Sigmoid colon (tissue), 6 donors: ENCODE measurements at regions not wholly inside any gene's neighbourhood (a gene's known extent, or its start where the extent isn't known, plus 50 kb on each side); places are given as distances from the start of the nearest gene placed in this dataset.

Experiments used
- DNase-seq: peaks from one replicate; pipeline ENCODE4 v3.0.0-alpha.2; 2019
- H3K27ac ChIP-seq, 4 donors: fragments of 200-600 bp; sonication (generic); one replicate each; pipeline ENCODE4 v1.5.1; 2016 to 2019; ENCODE audit warnings: mild to moderate bottlenecking in 1 of 4
- H3K27me3 ChIP-seq, 3 donors: fragments of 200-600 bp; sonication (generic); one replicate each; pipeline ENCODE4 v1.5.1; 2019; ENCODE audit warnings: mild to moderate bottlenecking in 1 of 3
- H3K36me3 ChIP-seq, 4 donors: fragments of 200-600 bp; sonication (generic); one replicate each; pipeline ENCODE4 v1.5.1; 2016 to 2019
- H3K4me1 ChIP-seq, 4 donors: fragments of 200-600 bp; sonication (generic); one replicate each; pipeline ENCODE4 v1.5.1; 2017 to 2019
- H3K4me3 ChIP-seq, 4 donors: fragments of 200-600 bp; sonication (generic); one replicate each; pipeline ENCODE4 v1.5.1; 2017 to 2019; ENCODE audit warnings: mild to moderate bottlenecking in 2 of 4, moderate library complexity in 1 of 4
- H3K9me3 ChIP-seq, 4 donors: fragments of 200-600 bp in 3 of 4; sonication (generic) in 3 of 4; one replicate each; pipeline versions ENCODE4 v1.5.1 to v1.6.1; 2013 to 2019
- EP300 ChIP-seq, 4 donors: sonication (generic); formaldehyde crosslinking; IDR thresholded peaks; one replicate each; pipeline ENCODE4 v1.6.1; 2017; ENCODE audit warnings: antibody characterized with exemption in 4 of 4
- POLR2A ChIP-seq, 2 donors: fragments of 450-650 bp; IDR thresholded peaks; one replicate each; pipeline ENCODE4 v1.6.1; 2016; ENCODE audit warnings: antibody characterized with exemption in 2 of 2, mild to moderate bottlenecking in 2 of 2, moderate library complexity in 2 of 2
- POLR2AphosphoS5 ChIP-seq, 4 donors: sonication (generic); formaldehyde crosslinking; IDR thresholded peaks; one replicate each; pipeline ENCODE4 v1.6.1; 2017; ENCODE audit warnings: antibody characterized with exemption in 4 of 4
- WGBS, 2 donors: extraction: QIAGEN DNeasy Blood & Tissue Kit; methylation state at CpG; one replicate each; pipeline ENCODE4 v1.1.7; 2013; 5-methylcytosine and 5-hydroxymethylcytosine counted together
- intact Hi-C: fragments of 100-400 bp; cut with DNase I; formaldehyde crosslinking; loops from one replicate; pipeline ENCODE4 v1.15.1; 2023
- TF ChIP-seq, protein P1 (sequence below), 4 experiments: fragments of 450-650 bp in 3 of 4; fragments of 200-600 bp in 1 of 4; IDR thresholded peaks; one replicate each; pipeline ENCODE4 v1.5.1; 2016 to 2019; ENCODE audit warnings: antibody characterized with exemption in 4 of 4, mild to moderate bottlenecking in 3 of 4, moderate library complexity in 2 of 4
- donor health status: healthy with polysubstance abuse.
- donor health status: healthy.

DNA sequence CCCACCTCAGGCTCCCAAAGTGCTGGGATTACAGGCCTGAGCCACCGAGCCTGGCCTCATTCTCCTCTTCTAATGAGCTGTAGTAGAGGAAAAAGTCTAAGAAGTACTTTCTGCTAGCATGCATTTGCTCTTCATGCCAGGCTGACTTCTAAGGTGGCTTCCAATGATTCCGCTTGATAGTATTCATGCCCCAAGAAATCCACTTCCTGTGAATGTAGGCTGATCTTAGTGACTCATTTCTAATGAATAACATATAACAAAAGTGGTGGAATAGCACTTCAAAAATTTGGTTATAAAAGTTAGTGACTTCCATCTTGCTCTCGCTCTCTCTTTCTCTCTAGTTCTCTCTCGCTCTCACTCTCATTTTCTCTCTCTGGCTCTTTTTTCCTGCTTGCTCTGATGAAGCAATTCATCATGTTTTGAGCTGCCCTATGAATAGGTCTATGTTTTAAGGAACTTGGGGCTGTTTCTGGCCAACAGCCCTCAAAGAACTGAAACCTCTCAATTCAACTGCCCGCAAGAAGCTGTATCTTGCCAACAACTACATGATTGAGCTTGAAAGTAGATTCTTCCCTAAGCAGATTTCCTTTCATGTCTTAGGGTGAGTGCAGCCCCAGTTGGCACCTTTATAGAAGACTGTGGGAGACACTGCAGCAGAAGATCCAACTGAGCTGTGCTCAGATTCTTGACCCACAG is 282.9 kb downstream of the RMST start:
- H3K4me3 ChIP-seq, result no peak overlapping the region
- intact Hi-C loops, result no loop called here
- H3K4me1 ChIP-seq, result peaks cover 0 to 11% (median 7%) of the 10 kb centered on the region in 4 donors
- no peak for DNase-seq
- H3K27me3 ChIP-seq, result no peaks in the 10 kb centered on the region
- peaks cover 0 to 1% (median 0%) of the 10 kb centered on the region in 4 donors for H3K9me3 ChIP-seq
- no peaks in the 10 kb centered on the region for H3K36me3 ChIP-seq
- H3K27ac ChIP-seq, result no peak overlapping the region
- WGBS, 2 donors, result 87 to 93% methylated on average over 5 of the region's 5 CpGs
- TF ChIP-seq POLR2AphosphoS5 (IDR thresholded peaks at IDR 0.05), result no peak
- TF ChIP-seq, protein P1, sequence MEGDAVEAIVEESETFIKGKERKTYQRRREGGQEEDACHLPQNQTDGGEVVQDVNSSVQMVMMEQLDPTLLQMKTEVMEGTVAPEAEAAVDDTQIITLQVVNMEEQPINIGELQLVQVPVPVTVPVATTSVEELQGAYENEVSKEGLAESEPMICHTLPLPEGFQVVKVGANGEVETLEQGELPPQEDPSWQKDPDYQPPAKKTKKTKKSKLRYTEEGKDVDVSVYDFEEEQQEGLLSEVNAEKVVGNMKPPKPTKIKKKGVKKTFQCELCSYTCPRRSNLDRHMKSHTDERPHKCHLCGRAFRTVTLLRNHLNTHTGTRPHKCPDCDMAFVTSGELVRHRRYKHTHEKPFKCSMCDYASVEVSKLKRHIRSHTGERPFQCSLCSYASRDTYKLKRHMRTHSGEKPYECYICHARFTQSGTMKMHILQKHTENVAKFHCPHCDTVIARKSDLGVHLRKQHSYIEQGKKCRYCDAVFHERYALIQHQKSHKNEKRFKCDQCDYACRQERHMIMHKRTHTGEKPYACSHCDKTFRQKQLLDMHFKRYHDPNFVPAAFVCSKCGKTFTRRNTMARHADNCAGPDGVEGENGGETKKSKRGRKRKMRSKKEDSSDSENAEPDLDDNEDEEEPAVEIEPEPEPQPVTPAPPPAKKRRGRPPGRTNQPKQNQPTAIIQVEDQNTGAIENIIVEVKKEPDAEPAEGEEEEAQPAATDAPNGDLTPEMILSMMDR (IDR thresholded peaks at IDR 0.05), result no peak
- TF ChIP-seq POLR2A (IDR thresholded peaks at IDR 0.05), result no peak
- TF ChIP-seq EP300 (IDR thresholded peaks at IDR 0.05), result no peak

DNA sequence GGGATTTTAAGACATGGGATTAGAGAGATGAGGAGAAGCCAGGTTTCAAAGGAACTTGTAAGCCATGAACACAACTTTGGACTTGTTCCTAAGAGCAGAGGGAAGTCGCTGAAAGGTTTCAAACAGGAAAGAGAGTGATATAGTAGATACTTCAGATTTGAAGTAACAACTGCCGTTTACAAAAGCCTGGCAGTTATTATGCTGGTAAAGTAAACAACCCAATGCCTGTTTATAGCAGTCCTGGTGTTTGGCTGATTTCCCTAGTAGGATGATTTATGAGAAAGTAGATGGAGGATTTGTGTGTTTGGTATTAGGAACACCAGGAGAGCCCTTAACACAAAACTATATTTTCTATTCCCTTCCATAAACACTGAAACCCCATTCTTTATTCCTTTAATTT is 285.7 kb downstream of the RMST start:
- H3K36me3 ChIP-seq, result no peaks in the 10 kb centered on the region
- intact Hi-C loops, result no loop called here
- DNase-seq, result no peak
- no peak overlapping the region for H3K4me3 ChIP-seq
- TF ChIP-seq, protein P1 (IDR thresholded peaks at IDR 0.05), result no peak
- no peak for TF ChIP-seq POLR2A (IDR thresholded peaks at IDR 0.05)
- no peak for TF ChIP-seq POLR2AphosphoS5 (IDR thresholded peaks at IDR 0.05)
- TF ChIP-seq EP300 (IDR thresholded peaks at IDR 0.05), result no peak
- no peaks in the 10 kb centered on the region for H3K27me3 ChIP-seq
- peaks cover 0 to 1% (median 0%) of the 10 kb centered on the region in 4 donors for H3K9me3 ChIP-seq
- WGBS, 2 donors, result 6 to 12% methylated on average over 2 of the region's 2 CpGs
- H3K27ac ChIP-seq, result no peak overlapping the region
- H3K4me1 ChIP-seq, result peaks cover 0 to 11% (median 7%) of the 10 kb centered on the region in 4 donors

DNA sequence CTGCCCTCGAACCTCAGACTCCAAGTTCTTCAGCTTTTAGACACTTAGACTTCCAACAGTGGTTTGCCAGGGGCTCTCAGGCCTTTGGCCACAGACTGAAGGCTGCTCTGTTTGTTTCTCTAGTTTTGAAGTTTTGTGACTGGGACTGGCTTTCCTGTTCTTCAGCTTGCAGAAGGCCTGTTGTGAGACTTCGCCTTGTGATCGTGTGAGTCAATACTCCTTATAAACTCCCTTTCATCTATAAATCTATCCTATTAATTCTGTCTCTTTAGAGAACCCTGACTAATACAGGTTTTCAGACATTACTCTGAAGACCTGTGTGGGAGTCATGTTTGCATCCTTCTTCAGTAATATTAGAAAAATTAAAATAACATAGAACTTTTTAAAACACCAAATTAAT is 289.1 kb downstream of the RMST start:
- Histone ChIP-seq H3K36me3 (no peaks in the 10 kb centered on the region), H3K4me3 (no peak overlapping the region), H3K27me3 (no peaks in the 10 kb centered on the region), H3K27ac (no peak overlapping the region), H3K4me1 (peaks cover 0 to 11% (median 7%) of the 10 kb centered on the region in 4 donors), H3K9me3 (no peaks in the 10 kb centered on the region)
- DNase-seq, result no peak
- intact Hi-C loops, result no loop called here
- WGBS, 2 donors, result 64 to 78% methylated on average over 3 of the region's 3 CpGs
- TF ChIP-seq POLR2AphosphoS5 (IDR thresholded peaks at IDR 0.05) (no peak), EP300 (IDR thresholded peaks at IDR 0.05) (no peak), POLR2A (IDR thresholded peaks at IDR 0.05) (no peak)
- TF ChIP-seq, protein P1 (IDR thresholded peaks at IDR 0.05), result no peak

DNA sequence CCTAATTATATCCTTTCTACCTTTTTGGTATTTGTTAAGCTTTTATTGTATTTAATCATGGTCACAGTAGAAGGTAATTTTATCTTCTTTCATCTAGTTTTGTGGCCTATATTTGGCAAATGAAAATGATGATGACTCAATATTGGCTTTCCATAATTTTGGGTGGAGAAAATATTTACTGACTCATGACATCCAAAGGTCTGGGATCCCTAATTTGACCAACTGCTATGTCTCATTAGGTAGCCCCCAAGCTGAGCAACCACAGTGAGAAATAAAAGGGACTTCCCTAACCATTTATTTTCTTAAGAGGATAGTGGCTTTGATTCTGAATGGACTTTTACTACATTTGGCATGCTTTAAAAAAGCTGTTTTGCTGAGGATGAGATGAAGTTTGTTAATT is 289.5 kb downstream of the RMST start:
- TF ChIP-seq, protein P1 (IDR thresholded peaks at IDR 0.05), result no peak
- TF ChIP-seq POLR2A (IDR thresholded peaks at IDR 0.05) (no peak), EP300 (IDR thresholded peaks at IDR 0.05) (no peak), POLR2AphosphoS5 (IDR thresholded peaks at IDR 0.05) (no peak)
- no peak for DNase-seq
- intact Hi-C loops, result no loop called here
- Histone ChIP-seq H3K27ac (no peak overlapping the region), H3K4me3 (no peak overlapping the region), H3K9me3 (no peaks in the 10 kb centered on the region), H3K4me1 (peaks cover 0 to 11% (median 7%) of the 10 kb centered on the region in 4 donors), H3K27me3 (no peaks in the 10 kb centered on the region), H3K36me3 (no peaks in the 10 kb centered on the region)

DNA sequence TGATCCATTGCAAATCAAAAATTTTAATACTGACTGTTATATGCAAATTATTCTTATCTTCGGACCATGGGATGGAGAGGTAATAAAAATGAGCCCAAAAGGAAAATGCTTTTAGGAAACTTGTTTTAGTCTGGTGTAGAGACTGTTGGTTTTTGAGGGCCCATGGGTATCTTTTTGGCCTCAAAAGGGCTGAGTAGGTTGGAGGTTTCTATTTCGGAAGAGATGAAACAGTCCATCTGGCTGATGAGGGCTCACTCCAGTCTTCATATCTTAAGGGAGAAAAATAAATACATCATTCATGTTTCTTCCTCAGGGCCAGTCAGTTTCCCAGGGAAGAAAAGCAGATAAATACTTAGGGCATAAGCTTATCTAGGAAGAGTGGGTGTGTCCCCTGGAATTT is 290.7 kb downstream of the RMST start:
- TF ChIP-seq POLR2A (IDR thresholded peaks at IDR 0.05) (no peak), POLR2AphosphoS5 (IDR thresholded peaks at IDR 0.05) (no peak), EP300 (IDR thresholded peaks at IDR 0.05) (no peak)
- TF ChIP-seq, protein P1 (IDR thresholded peaks at IDR 0.05), result no peak
- H3K4me3 ChIP-seq, result no peak overlapping the region
- no peaks in the 10 kb centered on the region for H3K27me3 ChIP-seq
- no peaks in the 10 kb centered on the region for H3K9me3 ChIP-seq
- intact Hi-C loops, result no loop called here
- H3K36me3 ChIP-seq, result no peaks in the 10 kb centered on the region
- H3K27ac ChIP-seq, result no peak overlapping the region
- 86 to 89% methylated on average over 2 of the region's 2 CpGs for WGBS, 2 donors
- H3K4me1 ChIP-seq, result peaks cover 0 to 5% (median 5%) of the 10 kb centered on the region in 4 donors
- DNase-seq, result no peak
